HPDE6-E6E7 (cell line): ENCODE measurements at regions not wholly inside any gene's neighbourhood (a gene's known extent, or its start where the extent isn't known, plus 50 kb on each side); places are given as distances from the start of the nearest gene placed in this dataset.
A peak's percentile ranks its signal among the peaks of the same experiment; 100 is the strongest.

Experiments
- DNase-seq: peaks from one replicate; pipeline ENCODE4 v3.0.0; 2011; ENCODE audit warnings: missing footprints; ENCODE audit errors: extremely low spot score

- no peak for DNase-seq
Measured at GRCh38 chr7:32428546-32428945, 61.6 kb downstream of the LSM5 start.

GRCh38 chr7:32427769-32428291 is 62.4 kb downstream of the LSM5 start:
- DNase-seq: peak; percentile 33

GRCh38 chr7:32416846-32417245 is 73.3 kb downstream of the LSM5 start:
- DNase-seq: no peak

- peak; percentile 28 for DNase-seq
Measured at GRCh38 chr7:32415936-32416335, 74.2 kb downstream of the LSM5 start.

- no peak for DNase-seq
Measured at GRCh38 chr7:32415519-32415918, 74.7 kb downstream of the LSM5 start.

- no peak for DNase-seq
Measured at GRCh38 chr7:32412471-32412870, 77.7 kb downstream of the LSM5 start.

- no peak for DNase-seq
Measured at GRCh38 chr7:32410545-32410944, 79.6 kb downstream of the LSM5 start.

- no peak for DNase-seq
Measured at GRCh38 chr7:32406386-32406785, 83.8 kb downstream of the LSM5 start.

GRCh38 chr7:32403463-32404229 is 86.5 kb downstream of the LSM5 start:
- DNase-seq: no peak

GRCh38 chr7:32400676-32401075 is 89.5 kb downstream of the LSM5 start:
- no peak for DNase-seq

GRCh38 chr7:32399311-32399710 is 90.9 kb downstream of the LSM5 start:
- no peak for DNase-seq

- DNase-seq: no peak
Measured at GRCh38 chr7:32395168-32395567, 95.0 kb downstream of the LSM5 start.

- no peak for DNase-seq
Measured at GRCh38 chr7:32393861-32394260, 96.3 kb downstream of the LSM5 start.

GRCh38 chr7:32390210-32390609 is 100.0 kb downstream of the LSM5 start:
- no peak for DNase-seq

GRCh38 chr7:32385316-32385956 is 104.7 kb downstream of the LSM5 start:
- DNase-seq: no peak

- DNase-seq: no peak
Measured at GRCh38 chr7:32381024-32381601, 109.1 kb downstream of the LSM5 start.

- no peak for DNase-seq
Measured at GRCh38 chr7:32379510-32380112, 110.6 kb downstream of the LSM5 start.

GRCh38 chr7:32378988-32379387 is 111.2 kb downstream of the LSM5 start:
- no peak for DNase-seq

GRCh38 chr7:32364581-32364980 is 125.6 kb downstream of the LSM5 start:
- DNase-seq: no peak

GRCh38 chr7:32360127-32360526 is 130.1 kb downstream of the LSM5 start:
- no peak for DNase-seq

GRCh38 chr7:32357535-32358277 is 132.5 kb downstream of the LSM5 start:
- peak; percentile 54 for DNase-seq
